Ishikawa (cell line): ENCODE measurements at regions not wholly inside any gene's neighbourhood (a gene's known extent, or its start where the extent isn't known, plus 50 kb on each side); places are given as distances from the start of the nearest gene placed in this dataset.

ENCODE experiments used
- EP300 ChIP-seq: IDR thresholded peaks from 2 replicates; pipeline ENCODE4 v1.6.1; 2012; ENCODE audit warnings: borderline replicate concordance
- TAF1 ChIP-seq: IDR thresholded peaks from 2 replicates; pipeline ENCODE4 v1.6.1; 2012; ENCODE audit warnings: low read depth, mild to moderate bottlenecking
- YY1 ChIP-seq: IDR thresholded peaks from 2 replicates; pipeline ENCODE4 v1.6.1; 2012; ENCODE audit warnings: low read depth
- TF ChIP-seq, protein P1 (sequence below): IDR thresholded peaks from 2 replicates; pipeline ENCODE4 v1.6.1; 2012; ENCODE audit warnings: low read depth, mild to moderate bottlenecking

GRCh38 chr5:175250426-175250825 lies 193.6 kb downstream of the DRD1 start:
- TF ChIP-seq TAF1: no peak
- TF ChIP-seq, protein P1, sequence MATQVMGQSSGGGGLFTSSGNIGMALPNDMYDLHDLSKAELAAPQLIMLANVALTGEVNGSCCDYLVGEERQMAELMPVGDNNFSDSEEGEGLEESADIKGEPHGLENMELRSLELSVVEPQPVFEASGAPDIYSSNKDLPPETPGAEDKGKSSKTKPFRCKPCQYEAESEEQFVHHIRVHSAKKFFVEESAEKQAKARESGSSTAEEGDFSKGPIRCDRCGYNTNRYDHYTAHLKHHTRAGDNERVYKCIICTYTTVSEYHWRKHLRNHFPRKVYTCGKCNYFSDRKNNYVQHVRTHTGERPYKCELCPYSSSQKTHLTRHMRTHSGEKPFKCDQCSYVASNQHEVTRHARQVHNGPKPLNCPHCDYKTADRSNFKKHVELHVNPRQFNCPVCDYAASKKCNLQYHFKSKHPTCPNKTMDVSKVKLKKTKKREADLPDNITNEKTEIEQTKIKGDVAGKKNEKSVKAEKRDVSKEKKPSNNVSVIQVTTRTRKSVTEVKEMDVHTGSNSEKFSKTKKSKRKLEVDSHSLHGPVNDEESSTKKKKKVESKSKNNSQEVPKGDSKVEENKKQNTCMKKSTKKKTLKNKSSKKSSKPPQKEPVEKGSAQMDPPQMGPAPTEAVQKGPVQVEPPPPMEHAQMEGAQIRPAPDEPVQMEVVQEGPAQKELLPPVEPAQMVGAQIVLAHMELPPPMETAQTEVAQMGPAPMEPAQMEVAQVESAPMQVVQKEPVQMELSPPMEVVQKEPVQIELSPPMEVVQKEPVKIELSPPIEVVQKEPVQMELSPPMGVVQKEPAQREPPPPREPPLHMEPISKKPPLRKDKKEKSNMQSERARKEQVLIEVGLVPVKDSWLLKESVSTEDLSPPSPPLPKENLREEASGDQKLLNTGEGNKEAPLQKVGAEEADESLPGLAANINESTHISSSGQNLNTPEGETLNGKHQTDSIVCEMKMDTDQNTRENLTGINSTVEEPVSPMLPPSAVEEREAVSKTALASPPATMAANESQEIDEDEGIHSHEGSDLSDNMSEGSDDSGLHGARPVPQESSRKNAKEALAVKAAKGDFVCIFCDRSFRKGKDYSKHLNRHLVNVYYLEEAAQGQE: no peak
- TF ChIP-seq YY1: no peak
- no peak for TF ChIP-seq EP300
